GM20431 (cell line): ENCODE measurements at regions not wholly inside any gene's neighbourhood (a gene's known extent, or its start where the extent isn't known, plus 50 kb on each side); places are given as distances from the start of the nearest gene placed in this dataset.

Source experiments
- in situ Hi-C: fragments of 300-500 bp; cut with MseI, MboI; formaldehyde crosslinking; loops from one replicate; pipeline ENCODE4 v1.15.0; 2020; ENCODE audit warnings: low sequenced_read_pairs; ENCODE audit not compliant: unreplicated experiment

GRCh38 chr3:117651246-117651645 is 941.7 kb downstream of the TUSC7 start:
- in situ Hi-C loops, result no loop called here

- in situ Hi-C loops, result no loop called here
Observed at GRCh38 chr3:117656391-117656790, 946.8 kb downstream of the TUSC7 start.

- in situ Hi-C loops, result no loop called here
Observed at GRCh38 chr3:117657278-117657677, 947.7 kb downstream of the TUSC7 start.

GRCh38 chr3:117660941-117661817 is 951.6 kb downstream of the TUSC7 start:
- in situ Hi-C loops, result no loop called here

GRCh38 chr3:117661818-117662095 is 952.2 kb downstream of the TUSC7 start:
- in situ Hi-C loops, result no loop called here

- in situ Hi-C loops, result no loop called here
Observed at GRCh38 chr3:117665296-117665695, 955.7 kb downstream of the TUSC7 start.

- in situ Hi-C loops, result no loop called here
Observed at GRCh38 chr3:117666325-117666724, 956.7 kb downstream of the TUSC7 start.

GRCh38 chr3:117666812-117667211 is 957.2 kb downstream of the TUSC7 start:
- in situ Hi-C loops, result no loop called here

GRCh38 chr3:117669774-117670173 is 960.2 kb downstream of the TUSC7 start:
- in situ Hi-C loops, result no loop called here

- in situ Hi-C loops, result no loop called here
Observed at GRCh38 chr3:117671722-117672318, 962.2 kb downstream of the TUSC7 start.

GRCh38 chr3:117674321-117674720 is 964.7 kb downstream of the TUSC7 start:
- in situ Hi-C loops, result no loop called here

- in situ Hi-C loops, result no loop called here
Observed at GRCh38 chr3:117681619-117682018, 972.0 kb downstream of the TUSC7 start.

GRCh38 chr3:117687096-117687495 is 977.5 kb downstream of the TUSC7 start:
- in situ Hi-C loops, result no loop called here

- in situ Hi-C loops, result no loop called here
Observed at GRCh38 chr3:117688583-117688982, 979.0 kb downstream of the TUSC7 start.

GRCh38 chr3:117691526-117691925 is 981.9 kb downstream of the TUSC7 start:
- in situ Hi-C loops, result no loop called here

GRCh38 chr3:117692416-117692995 is 982.9 kb downstream of the TUSC7 start:
- in situ Hi-C loops, result no loop called here

- in situ Hi-C loops, result no loop called here
Observed at GRCh38 chr3:117695321-117695720, 985.7 kb downstream of the TUSC7 start.

- in situ Hi-C loops, result no loop called here
Observed at GRCh38 chr3:117695871-117696645, 986.5 kb downstream of the TUSC7 start.

- in situ Hi-C loops, result no loop called here
Observed at GRCh38 chr3:117696851-117697407, 987.4 kb downstream of the TUSC7 start.

- in situ Hi-C loops, result no loop called here
Observed at GRCh38 chr3:117699058-117699457, 989.5 kb downstream of the TUSC7 start.
